PFSK-1 (cell line): ENCODE measurements at regions not wholly inside any gene's neighbourhood (a gene's known extent, or its start where the extent isn't known, plus 50 kb on each side); places are given as distances from the start of the nearest gene placed in this dataset.

Experiments
- REST ChIP-seq, 2 experiments: IDR thresholded peaks; 2 replicates each; pipeline versions ENCODE4 v1.6.1 to v1.8.0; 2011 to 2012; ENCODE audit warnings: low read depth in 2 of 2, low read length in 2 of 2, control low read depth in 1 of 2, inconsistent platforms in 1 of 2, mild to moderate bottlenecking in 1 of 2, moderate library complexity in 1 of 2; ENCODE audit not compliant: insufficient read depth in 1 of 2
- SIN3A ChIP-seq: IDR thresholded peaks from 2 replicates; pipeline ENCODE4 v1.6.1; 2012; ENCODE audit warnings: mild to moderate bottlenecking, low read length, moderate library complexity, borderline replicate concordance; ENCODE audit not compliant: insufficient read depth

GRCh38 chr12:22858849-22859570 is 234.0 kb downstream of the ETNK1 start:
- TF ChIP-seq SIN3A = no peak
- TF ChIP-seq REST (IDR thresholded peaks at IDR 0.05; ENCODE audit: insufficient read depth in 1 of 2, low read depth in 2 of 2, low read length in 2 of 2) = no peak
